VCaP (cell line): ENCODE measurements at regions not wholly inside any gene's neighbourhood (a gene's known extent, or its start where the extent isn't known, plus 50 kb on each side); places are given as distances from the start of the nearest gene placed in this dataset.
"Not testable (repeated sequence)": the region's sequence is repeated elsewhere in the genome, so short reads cannot be mapped to it uniquely, and the experiment has no call there.

ENCODE experiments used
- H3K27ac ChIP-seq: fragments of 450-650 bp; 2 replicates; pipeline ENCODE4 v1.5.1; 2017
- CTCF ChIP-seq: fragments of 450-650 bp; conservative IDR thresholded peaks from 2 replicates; pipeline ENCODE4 v1.5.1; 2017; ENCODE audit warnings: mild to moderate bottlenecking, moderate library complexity

- no peak for TF ChIP-seq CTCF
These were observed 149.5 kb upstream of the HS3ST4 start for GRCh38 chr16:25542306-25542705.

GRCh38 chr16:25539767-25540166 lies 152.0 kb upstream of the HS3ST4 start:
- not testable (repeated sequence) for H3K27ac ChIP-seq

More at GRCh38 chr16:25542306-25542705, 149.5 kb upstream of the HS3ST4 start:
- no peak overlapping the region for H3K27ac ChIP-seq

GRCh38 chr16:25523183-25523582 lies 168.6 kb upstream of the HS3ST4 start:
- no peak overlapping the region for H3K27ac ChIP-seq
- TF ChIP-seq CTCF = no peak

DNA sequence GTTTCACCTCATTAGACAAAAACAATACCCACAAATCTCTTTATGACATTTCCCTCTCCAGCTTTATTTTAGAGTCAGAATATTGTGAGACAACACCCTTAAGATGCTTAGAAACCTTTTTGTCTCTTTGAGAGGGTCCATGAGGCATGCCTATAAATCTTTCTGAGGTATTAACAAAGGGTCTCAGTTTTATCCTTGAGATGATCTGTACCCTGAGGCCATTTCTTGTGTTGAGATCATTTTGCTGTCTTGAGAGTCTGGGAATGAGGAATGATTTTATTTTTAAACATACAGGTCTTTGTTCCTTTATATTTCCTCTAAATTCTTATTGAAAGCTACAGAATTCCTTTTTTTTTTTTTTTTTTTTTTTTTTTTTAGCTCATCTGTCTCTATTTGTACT lies 179.7 kb upstream of the HS3ST4 start:
- no peak for TF ChIP-seq CTCF
- H3K27ac ChIP-seq = no peak overlapping the region

DNA sequence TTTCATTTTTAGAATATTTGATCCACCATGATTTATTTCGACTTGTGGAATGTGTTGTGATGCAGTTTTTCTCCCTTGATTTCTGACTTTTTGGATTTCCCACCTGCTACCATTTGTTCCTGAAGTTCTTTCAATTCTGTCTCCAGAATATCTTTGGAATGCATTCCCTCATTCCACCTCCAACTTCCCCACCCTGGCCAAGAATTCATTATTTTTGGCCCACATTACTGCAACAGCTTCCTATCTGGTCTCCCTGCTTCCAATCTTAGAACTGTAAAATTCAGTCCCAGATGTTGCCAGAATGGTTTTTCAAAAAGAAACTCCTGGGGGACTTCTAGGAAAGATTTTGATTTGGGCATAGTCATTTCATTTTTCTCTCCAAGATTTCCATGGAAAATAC lies 182.3 kb upstream of the HS3ST4 start:
- no peak overlapping the region for H3K27ac ChIP-seq
- no peak for TF ChIP-seq CTCF

DNA sequence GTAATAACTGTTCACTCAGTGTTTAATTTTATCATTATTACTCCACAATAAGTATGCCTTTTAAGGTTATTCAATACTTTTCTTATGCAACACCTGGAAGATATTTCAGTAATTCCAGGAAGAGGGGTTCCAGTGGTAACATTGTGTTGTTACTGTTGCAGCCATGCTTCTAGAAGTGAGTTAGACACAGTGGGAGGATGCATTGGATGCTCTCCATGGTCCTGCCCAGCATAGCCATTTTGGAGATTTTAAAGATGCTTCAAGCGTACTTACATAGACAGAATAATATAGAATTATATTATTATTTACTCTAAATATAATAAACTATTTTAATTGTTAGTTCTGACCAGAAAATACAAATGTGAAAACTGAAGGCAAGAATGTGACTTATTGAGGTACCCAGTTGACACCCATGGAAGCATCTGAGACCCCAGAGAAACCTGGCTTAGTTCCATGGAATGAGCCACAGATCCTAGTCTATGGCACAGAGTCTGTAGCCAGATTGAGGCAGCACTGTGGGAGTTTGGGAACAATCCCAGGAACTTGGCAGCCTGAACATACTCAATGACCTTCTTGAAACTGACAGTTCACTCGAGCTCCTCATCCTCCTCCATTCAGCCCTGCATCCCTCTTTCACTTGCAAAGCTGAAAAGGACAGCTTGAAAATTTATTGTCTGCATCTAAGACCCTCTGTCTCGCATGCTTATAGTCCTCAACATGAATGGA lies 190.1 kb upstream of the HS3ST4 start:
- TF ChIP-seq CTCF = no peak
- H3K27ac ChIP-seq = no peak overlapping the region

- no peak overlapping the region for H3K27ac ChIP-seq
- no peak for TF ChIP-seq CTCF
These were observed 197.5 kb upstream of the HS3ST4 start for GRCh38 chr16:25494292-25494691.

DNA sequence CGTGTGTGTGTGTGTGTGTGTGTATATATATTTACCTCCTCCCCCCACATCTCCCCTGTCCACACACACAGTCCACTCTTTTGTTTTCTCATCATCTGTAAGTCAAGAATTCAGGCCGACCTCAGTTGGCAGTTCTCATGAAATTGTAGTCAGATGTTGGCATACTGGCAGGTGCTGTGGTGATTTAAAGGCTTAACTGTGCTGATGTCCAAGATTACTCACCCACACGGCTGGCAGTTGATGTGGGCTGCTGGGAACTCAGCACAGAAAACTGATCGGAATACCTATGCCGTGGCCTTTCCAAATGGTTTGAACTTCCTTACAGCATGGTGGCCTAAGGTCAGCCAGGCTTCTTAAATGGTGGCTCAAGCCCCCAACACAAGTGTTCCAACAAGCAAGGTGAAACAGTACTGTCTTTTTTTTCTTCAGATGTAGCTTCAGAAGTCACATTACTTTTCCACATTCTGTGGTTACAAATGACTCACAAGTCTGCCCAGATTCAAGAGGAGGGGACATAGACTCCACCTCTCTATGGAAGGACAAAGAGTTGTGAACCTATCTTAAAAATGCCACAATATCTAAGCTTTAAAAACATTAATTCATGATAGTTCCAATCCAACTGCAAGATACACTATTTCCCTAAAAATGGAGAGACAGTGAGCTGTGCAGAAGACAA lies 198.5 kb upstream of the HS3ST4 start:
- no peak for TF ChIP-seq CTCF
- no peak overlapping the region for H3K27ac ChIP-seq
